ENCODE measurements at regions not wholly inside any gene's neighbourhood (a gene's known extent, or its start where the extent isn't known, plus 50 kb on each side); places are given as distances from the start of the nearest gene placed in this dataset.
A peak's percentile ranks its signal among the peaks of the same experiment; 100 is the strongest.
"Not testable (repeated sequence)": the region's sequence is repeated elsewhere in the genome, so short reads cannot be mapped to it uniquely, and the experiment has no call there.

- DNase-seq (ENCODE audit: low read depth): no peak
These were observed 200.3 kb downstream of the SEC14L1 start for GRCh38 chr17:77341069-77341541.

GRCh38 chr17:77342656-77342990 lies 201.9 kb downstream of the SEC14L1 start:
- not testable (repeated sequence) for DNase-seq (ENCODE audit: low read depth)

GRCh38 chr17:77343031-77343800 lies 202.4 kb downstream of the SEC14L1 start:
- DNase-seq (ENCODE audit: low read depth): no peak

GRCh38 chr17:77344038-77344437 lies 203.3 kb downstream of the SEC14L1 start:
- DNase-seq (ENCODE audit: low read depth): no peak

- no peak for DNase-seq (ENCODE audit: low read depth)
These were observed 204.6 kb downstream of the SEC14L1 start for GRCh38 chr17:77345260-77345910.

GRCh38 chr17:77346765-77347164 lies 206.0 kb downstream of the SEC14L1 start:
- DNase-seq (ENCODE audit: low read depth): no peak

- DNase-seq (ENCODE audit: low read depth): no peak
These were observed 206.8 kb downstream of the SEC14L1 start for GRCh38 chr17:77347544-77347943.

GRCh38 chr17:77349976-77350830 lies 209.4 kb downstream of the SEC14L1 start:
- DNase-seq (ENCODE audit: low read depth): no peak

- DNase-seq (ENCODE audit: low read depth): no peak
These were observed 211.7 kb downstream of the SEC14L1 start for GRCh38 chr17:77352441-77352840.

GRCh38 chr17:77352996-77353395 lies 212.2 kb downstream of the SEC14L1 start:
- no peak for DNase-seq (ENCODE audit: low read depth)

GRCh38 chr17:77353684-77354419 lies 213.1 kb downstream of the SEC14L1 start:
- DNase-seq (ENCODE audit: low read depth): no peak

GRCh38 chr17:77354420-77354669 lies 213.6 kb downstream of the SEC14L1 start:
- DNase-seq (ENCODE audit: low read depth): no peak

GRCh38 chr17:77354670-77355455 lies 214.1 kb downstream of the SEC14L1 start:
- no peak for DNase-seq (ENCODE audit: low read depth)

GRCh38 chr17:77356109-77356689 lies 215.4 kb downstream of the SEC14L1 start:
- no peak for DNase-seq (ENCODE audit: low read depth)

GRCh38 chr17:77356690-77357201 lies 216.0 kb downstream of the SEC14L1 start:
- DNase-seq (ENCODE audit: low read depth): no peak

- no peak for DNase-seq (ENCODE audit: low read depth)
These were observed 218.0 kb downstream of the SEC14L1 start for GRCh38 chr17:77358801-77359200.

- DNase-seq (ENCODE audit: low read depth): no peak
These were observed 218.5 kb downstream of the SEC14L1 start for GRCh38 chr17:77359236-77359635.

GRCh38 chr17:77361986-77362620 lies 221.3 kb downstream of the SEC14L1 start:
- no peak for DNase-seq (ENCODE audit: low read depth)

GRCh38 chr17:77363821-77364361 lies 223.1 kb downstream of the SEC14L1 start:
- DNase-seq (ENCODE audit: low read depth): peak; percentile 43

- DNase-seq (ENCODE audit: low read depth): no peak
These were observed 223.7 kb downstream of the SEC14L1 start for GRCh38 chr17:77364381-77364911.
